Activated CD4-positive, alpha-beta memory T cell treated with anti-CD3 and anti-CD28 coated beads for 36 hours (primary cell): ENCODE measurements at regions not wholly inside any gene's neighbourhood (a gene's known extent, or its start where the extent isn't known, plus 50 kb on each side); places are given as distances from the start of the nearest gene placed in this dataset.

Experiments
- CTCF ChIA-PET: fragments of 350-600 bp; sonication (Branson Sonifier 250); formaldehyde crosslinking; loops from one replicate; lab custom pipeline; 2021; ENCODE audit warnings: antibody characterized with exemption, inconsistent platforms; lab: Charles Lee
- POLR2A ChIA-PET: fragments of 350-600 bp; sonication (Branson Sonifier 250); formaldehyde crosslinking; loops from one replicate; lab custom pipeline; 2021; ENCODE audit warnings: antibody characterized with exemption; lab: Charles Lee
- DNase-seq: peaks from one replicate; pipeline ENCODE4 v3.0.0-alpha.2; 2020
- H3K27ac Mint-ChIP-seq: one replicate; pipeline ENCODE4 v1.8.0; 2021; ENCODE audit warnings: mixed read lengths
- H3K27me3 Mint-ChIP-seq: one replicate; pipeline ENCODE4 v1.8.0; 2021; ENCODE audit warnings: mixed read lengths
- H3K36me3 Mint-ChIP-seq: one replicate; pipeline ENCODE4 v1.8.0; 2021; ENCODE audit warnings: mixed read lengths
- H3K4me1 Mint-ChIP-seq: one replicate; pipeline ENCODE4 v1.8.0; 2021; ENCODE audit warnings: low read depth, mixed read lengths
- H3K4me3 Mint-ChIP-seq: one replicate; pipeline ENCODE4 v1.8.0; 2021; ENCODE audit warnings: mild to moderate bottlenecking, mixed read lengths
- H3K9me3 Mint-ChIP-seq: one replicate; pipeline ENCODE4 v1.8.0; 2021; ENCODE audit warnings: mixed read lengths
- intact Hi-C: fragments of 100-400 bp; cut with micrococcal nuclease; formaldehyde crosslinking; loops from one replicate; pipeline ENCODE4 v1.15.1; 2023

GRCh38 chr1:201670517-201670916 lies 131.6 kb downstream of the NAV1 start:
- Mint-ChIP-seq H3K36me3 (no peaks in the 10 kb centered on the region), H3K9me3 (no peaks in the 10 kb centered on the region), H3K4me1 (no peaks in the 10 kb centered on the region), H3K4me3 (no peak overlapping the region), H3K27me3 (peaks cover 2% of the 10 kb centered on the region), H3K27ac (no peak overlapping the region)
- intact Hi-C loops, result no loop called here
- no peak for DNase-seq
- CTCF ChIA-PET, result no interaction called here
- POLR2A ChIA-PET, result no interaction called here

DNA sequence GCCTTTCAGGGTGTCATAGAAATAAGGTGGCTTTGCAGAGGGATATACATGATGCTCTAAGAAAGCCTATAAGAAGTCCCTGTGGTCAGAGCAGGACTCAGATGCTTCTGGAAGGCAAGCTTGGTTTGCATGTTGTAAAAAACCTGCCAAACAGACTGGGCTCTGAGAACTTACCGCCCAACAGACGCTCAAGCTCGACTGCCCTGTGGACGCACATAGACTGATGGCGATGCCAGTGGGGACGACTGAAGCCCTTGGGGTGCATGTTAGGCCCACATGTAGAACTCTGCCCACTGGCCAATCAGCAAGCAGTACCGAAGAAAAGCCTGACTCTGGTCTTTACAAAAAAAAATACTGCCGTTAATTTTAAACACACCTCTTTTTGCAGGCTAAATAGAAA lies 133.8 kb downstream of the NAV1 start:
- no peak overlapping the region for H3K4me3 Mint-ChIP-seq
- H3K36me3 Mint-ChIP-seq, result no peaks in the 10 kb centered on the region
- ChIA-PET CTCF (interaction anchor here (0.6 to 0.7 kb wide), 2 partner anchors 24 to 37 kb away, joined by 3 read pairs; no protein-coding TSS in a partner anchor), POLR2A (no interaction called here)
- H3K27me3 Mint-ChIP-seq, result peaks cover 2% of the 10 kb centered on the region
- intact Hi-C loops, result no loop called here
- H3K9me3 Mint-ChIP-seq, result no peaks in the 10 kb centered on the region
- no peaks in the 10 kb centered on the region for H3K4me1 Mint-ChIP-seq
- H3K27ac Mint-ChIP-seq, result no peak overlapping the region
- DNase-seq, result no peak

DNA sequence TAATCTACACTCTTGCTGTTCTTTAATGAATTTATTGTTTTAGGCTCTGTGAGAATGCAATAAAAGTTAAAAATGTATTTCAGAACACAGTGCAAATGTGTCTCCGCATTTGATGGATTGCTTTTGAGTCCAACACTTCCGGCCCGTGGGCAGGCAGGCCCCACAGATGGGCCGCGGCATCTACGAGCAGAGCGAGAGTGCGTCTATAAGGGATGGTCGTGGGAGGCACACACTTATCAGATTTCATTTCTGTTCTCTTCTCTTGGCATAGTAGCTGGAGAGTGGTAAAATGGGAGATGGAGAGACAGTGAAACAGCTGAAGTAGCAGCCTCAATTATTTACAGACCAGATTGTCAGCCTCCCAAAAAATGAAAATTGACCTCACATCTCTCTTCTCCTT lies 134.2 kb downstream of the NAV1 start:
- intact Hi-C loops, result no loop called here
- Mint-ChIP-seq H3K27ac (no peak overlapping the region), H3K4me3 (no peak overlapping the region), H3K27me3 (peaks cover 2% of the 10 kb centered on the region), H3K36me3 (no peaks in the 10 kb centered on the region), H3K4me1 (no peaks in the 10 kb centered on the region), H3K9me3 (no peaks in the 10 kb centered on the region)
- DNase-seq, result no peak
- ChIA-PET POLR2A (no interaction called here), CTCF (interaction anchor here (0.6 to 0.7 kb wide), 2 partner anchors 24 to 38 kb away, joined by 3 read pairs; no protein-coding TSS in a partner anchor)

GRCh38 chr1:201673915-201674314 lies 135.0 kb downstream of the NAV1 start:
- intact Hi-C loops, result no loop called here
- CTCF ChIA-PET, result no interaction called here

DNA sequence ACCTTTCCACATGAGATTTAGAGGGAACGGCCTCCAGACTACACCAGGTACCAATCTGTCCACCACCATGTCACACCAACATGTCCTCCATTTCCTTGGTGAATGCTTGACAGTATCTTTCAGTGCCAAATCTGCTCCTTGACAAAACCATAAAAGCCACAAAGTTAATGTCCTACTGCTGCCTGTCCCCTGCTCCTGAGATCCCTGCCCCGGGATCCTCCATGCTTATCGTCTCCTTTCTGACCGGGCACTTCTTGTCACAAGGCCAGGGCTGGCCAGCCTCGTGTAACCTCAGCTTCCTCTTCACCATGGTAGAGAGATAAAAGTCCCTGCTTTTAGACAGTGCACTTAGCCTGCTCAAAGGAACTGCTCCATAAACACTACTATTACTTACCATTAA lies 136.2 kb downstream of the NAV1 start:
- intact Hi-C loops, result no loop called here
- ChIA-PET CTCF (no interaction called here), POLR2A (no interaction called here)
- Mint-ChIP-seq H3K4me1 (no peaks in the 10 kb centered on the region), H3K4me3 (no peak overlapping the region), H3K9me3 (no peaks in the 10 kb centered on the region), H3K27me3 (peaks cover 2% of the 10 kb centered on the region), H3K27ac (no peak overlapping the region), H3K36me3 (no peaks in the 10 kb centered on the region)
- DNase-seq, result no peak

More at GRCh38 chr1:201673915-201674314, 135.0 kb downstream of the NAV1 start:
- no peak for DNase-seq
- POLR2A ChIA-PET, result no interaction called here
- no peak overlapping the region for H3K4me3 Mint-ChIP-seq
- H3K4me1 Mint-ChIP-seq, result no peaks in the 10 kb centered on the region
- peaks cover 2% of the 10 kb centered on the region for H3K27me3 Mint-ChIP-seq
- no peaks in the 10 kb centered on the region for H3K9me3 Mint-ChIP-seq
- H3K36me3 Mint-ChIP-seq, result no peaks in the 10 kb centered on the region
- no peak overlapping the region for H3K27ac Mint-ChIP-seq

DNA sequence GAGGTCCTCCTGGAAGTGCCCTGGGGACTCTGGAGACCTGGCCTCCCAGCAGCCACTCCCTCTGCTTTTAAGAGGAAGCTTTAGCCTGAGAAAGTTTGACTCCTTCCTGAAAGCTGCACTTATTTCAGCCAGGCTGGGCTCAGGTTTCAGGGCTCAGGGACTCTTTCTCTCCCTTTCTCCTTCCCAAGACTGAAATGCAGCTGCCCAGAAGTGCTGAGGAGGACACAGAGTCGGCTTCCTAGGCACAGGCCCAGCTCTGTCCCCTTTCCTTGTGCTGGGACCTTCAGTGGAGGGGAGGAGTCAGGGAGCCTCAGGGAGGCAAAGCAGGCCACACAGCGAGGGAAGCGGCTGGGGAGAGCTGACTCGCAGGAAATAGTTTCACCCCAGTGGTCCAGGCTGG lies 137.3 kb downstream of the NAV1 start:
- Mint-ChIP-seq H3K9me3 (no peaks in the 10 kb centered on the region), H3K4me3 (no peak overlapping the region), H3K27me3 (peaks cover 6% of the 10 kb centered on the region), H3K4me1 (no peaks in the 10 kb centered on the region), H3K36me3 (no peaks in the 10 kb centered on the region), H3K27ac (no peak overlapping the region)
- CTCF ChIA-PET, result interaction anchor here (0.8 kb wide), 1 partner anchor 117 kb away, joined by 3 read pairs; no protein-coding TSS in a partner anchor
- intact Hi-C loops, result no loop called here
- no peak for DNase-seq
- POLR2A ChIA-PET, result no interaction called here

DNA sequence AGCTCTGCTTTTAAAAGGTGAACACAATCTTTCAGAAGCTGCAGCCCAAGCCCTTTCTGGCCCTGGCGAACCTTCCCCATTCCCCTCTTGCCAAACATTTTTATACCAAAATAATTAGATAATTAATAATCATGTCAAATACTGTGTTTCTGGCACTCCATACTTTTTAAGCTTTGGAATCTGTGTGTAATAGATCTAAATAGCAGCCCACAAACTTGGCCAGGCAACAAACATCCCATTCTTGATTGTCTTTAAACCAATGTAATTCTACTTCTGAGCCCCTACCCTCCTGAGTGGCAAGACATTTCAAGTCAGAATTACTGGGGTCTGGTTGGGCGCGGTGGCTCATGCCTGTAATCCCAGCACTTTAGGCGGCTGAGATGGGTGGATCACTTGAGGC lies 137.7 kb downstream of the NAV1 start:
- intact Hi-C loops, result no loop called here
- Mint-ChIP-seq H3K36me3 (no peaks in the 10 kb centered on the region), H3K9me3 (no peaks in the 10 kb centered on the region), H3K4me3 (no peak overlapping the region), H3K4me1 (no peaks in the 10 kb centered on the region), H3K27me3 (peaks cover 6% of the 10 kb centered on the region), H3K27ac (no peak overlapping the region)
- ChIA-PET CTCF (interaction anchor here (0.8 kb wide), 1 partner anchor 117 kb away, joined by 3 read pairs; no protein-coding TSS in a partner anchor), POLR2A (no interaction called here)
- no peak for DNase-seq

DNA sequence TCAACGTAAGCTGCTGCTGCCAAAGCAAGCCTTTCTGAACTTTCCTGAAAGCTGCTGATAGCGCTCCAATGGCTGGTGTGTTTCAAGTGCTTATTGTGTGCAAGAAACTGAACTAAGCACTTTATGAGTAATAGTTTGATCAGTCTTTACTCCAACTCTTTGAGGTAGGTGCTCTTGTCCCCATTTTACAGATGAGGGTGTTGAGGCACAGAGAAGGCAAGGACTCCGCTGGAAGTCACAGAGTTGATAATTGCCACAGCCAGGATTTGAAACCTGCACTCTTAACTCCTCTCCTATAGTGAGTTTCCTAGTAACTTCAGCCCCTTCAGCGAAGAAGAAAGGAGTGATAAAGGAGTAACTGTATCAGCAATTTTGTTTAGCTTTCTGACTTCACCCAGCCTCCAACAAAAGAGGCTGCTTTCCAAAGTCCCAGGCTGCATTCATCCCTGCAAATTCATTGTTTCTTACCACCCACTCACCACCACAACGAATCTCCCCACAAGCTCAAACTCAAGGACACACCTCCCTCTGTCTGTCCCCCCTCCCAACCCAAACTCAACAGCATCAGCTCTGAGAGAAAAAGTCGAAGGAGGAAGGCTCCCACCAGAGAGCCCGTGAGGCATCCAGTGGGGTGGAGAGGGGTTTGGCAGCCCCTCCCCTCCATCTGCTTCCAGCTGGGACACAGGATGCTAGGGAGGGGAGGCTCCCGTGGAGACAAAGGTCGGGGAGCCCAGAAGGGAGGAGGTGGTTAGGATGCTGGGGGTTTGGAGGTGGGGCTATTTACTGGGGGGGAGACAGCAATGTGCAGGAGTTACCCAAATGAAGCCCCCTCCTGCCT lies 139.6 kb downstream of the NAV1 start:
- Mint-ChIP-seq H3K4me3 (no peak overlapping the region), H3K4me1 (no peaks in the 10 kb centered on the region), H3K9me3 (no peaks in the 10 kb centered on the region), H3K36me3 (no peaks in the 10 kb centered on the region), H3K27ac (no peak overlapping the region), H3K27me3 (peaks cover 6% of the 10 kb centered on the region)
- intact Hi-C loops, result no loop called here
- no peak for DNase-seq
- ChIA-PET CTCF (interaction anchor here (1.2 kb wide), 1 partner anchor 25 kb away, joined by 3 read pairs; no protein-coding TSS in a partner anchor), POLR2A (interaction anchor here (0.6 kb wide), 1 partner anchor 77 kb away, joined by 3 read pairs; no protein-coding TSS in a partner anchor)

GRCh38 chr1:201681375-201681774 lies 142.4 kb downstream of the NAV1 start:
- Mint-ChIP-seq H3K4me3 (no peak overlapping the region), H3K27me3 (peaks cover 6% of the 10 kb centered on the region), H3K9me3 (no peaks in the 10 kb centered on the region), H3K36me3 (no peaks in the 10 kb centered on the region), H3K27ac (no peak overlapping the region), H3K4me1 (no peaks in the 10 kb centered on the region)
- no peak for DNase-seq
- ChIA-PET POLR2A (no interaction called here), CTCF (interaction anchor here (0.8 kb wide), 1 partner anchor 22 kb away, joined by 3 read pairs; no protein-coding TSS in a partner anchor)
- intact Hi-C loops, result no loop called here

GRCh38 chr1:201682964-201683363 lies 144.0 kb downstream of the NAV1 start:
- Mint-ChIP-seq H3K9me3 (no peaks in the 10 kb centered on the region), H3K36me3 (no peaks in the 10 kb centered on the region), H3K4me3 (no peak overlapping the region), H3K27ac (no peak overlapping the region), H3K27me3 (peaks cover 6% of the 10 kb centered on the region), H3K4me1 (no peaks in the 10 kb centered on the region)
- DNase-seq, result no peak
- intact Hi-C loops, result no loop called here
- CTCF ChIA-PET, result no interaction called here
- POLR2A ChIA-PET, result no interaction called here

- ChIA-PET POLR2A (no interaction called here), CTCF (no interaction called here)
- H3K9me3 Mint-ChIP-seq, result no peaks in the 10 kb centered on the region
- peaks cover 6% of the 10 kb centered on the region for H3K27me3 Mint-ChIP-seq
- intact Hi-C loops, result no loop called here
- no peak overlapping the region for H3K4me3 Mint-ChIP-seq
- no peaks in the 10 kb centered on the region for H3K4me1 Mint-ChIP-seq
- no peaks in the 10 kb centered on the region for H3K36me3 Mint-ChIP-seq
- DNase-seq, result no peak
- H3K27ac Mint-ChIP-seq, result no peak overlapping the region
Observed at GRCh38 chr1:201683397-201683796, 144.5 kb downstream of the NAV1 start.

DNA sequence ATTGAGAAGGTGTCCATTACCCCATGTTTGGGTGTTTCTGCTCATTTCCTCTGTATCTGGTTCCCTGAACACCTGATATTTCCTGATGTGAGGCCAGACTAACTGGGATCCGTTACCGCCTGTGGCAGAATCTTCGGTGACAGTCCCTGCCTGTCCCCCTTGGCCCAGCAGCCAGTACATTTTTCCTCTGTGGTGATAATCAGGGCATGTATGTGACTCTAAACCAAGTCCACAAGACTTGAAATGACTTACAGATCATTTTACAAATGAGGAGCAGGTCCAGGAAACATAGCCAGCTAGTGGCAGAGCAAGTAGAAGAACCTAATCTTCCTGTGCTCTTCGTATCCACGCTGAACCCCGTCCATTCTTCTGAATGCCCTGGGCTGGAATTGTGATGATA lies 143.5 kb upstream of the IPO9 start:
- intact Hi-C loops, result no loop called here
- Mint-ChIP-seq H3K4me1 (no peaks in the 10 kb centered on the region), H3K27ac (no peak overlapping the region), H3K4me3 (no peak overlapping the region), H3K9me3 (no peaks in the 10 kb centered on the region), H3K27me3 (peaks cover 3% of the 10 kb centered on the region), H3K36me3 (no peaks in the 10 kb centered on the region)
- ChIA-PET POLR2A (no interaction called here), CTCF (no interaction called here)
- DNase-seq, result no peak
